ENCODE measurements at regions not wholly inside any gene's neighbourhood (a gene's known extent, or its start where the extent isn't known, plus 50 kb on each side); places are given as distances from the start of the nearest gene placed in this dataset.

DNA sequence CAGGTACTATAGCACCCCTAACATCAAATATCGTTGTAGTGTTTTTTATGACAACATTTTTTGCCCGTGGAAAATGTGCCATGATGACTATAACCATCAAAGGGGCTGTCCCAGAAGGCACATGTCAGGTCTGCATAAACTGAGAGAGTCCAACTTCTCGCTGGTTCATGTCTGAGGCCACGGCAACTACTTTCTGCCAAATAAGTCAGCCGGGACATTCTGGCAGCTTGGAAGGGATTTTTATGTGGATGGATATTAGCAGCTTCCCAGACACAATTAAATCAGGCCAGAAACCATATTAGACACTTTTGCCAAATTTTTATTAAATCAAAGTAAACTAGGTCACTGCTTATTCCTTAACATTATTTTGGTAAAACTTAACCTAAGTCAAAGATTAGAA, 477.4 kb upstream of the FZD8 start:
- no peak for TF ChIP-seq CTCF (IDR thresholded peaks at IDR 0.05; ENCODE audit: control insufficient read depth, insufficient read depth, low read depth, low read length, missing control alignments)
- DNase-seq (ENCODE audit: low read depth), result no peak
- no peak overlapping the region for H3K4me3 ChIP-seq (ENCODE audit: control insufficient read depth, low read depth, low read length)

- no peak for TF ChIP-seq CTCF (IDR thresholded peaks at IDR 0.05; ENCODE audit: control insufficient read depth, insufficient read depth, low read depth, low read length, missing control alignments)
- H3K4me3 ChIP-seq (ENCODE audit: control insufficient read depth, low read depth, low read length), result no peak overlapping the region
- no peak for DNase-seq (ENCODE audit: low read depth)
Observed at GRCh38 chr10:36118314-36118713, 476.2 kb upstream of the FZD8 start.

GRCh38 chr10:36117890-36118289, 475.8 kb upstream of the FZD8 start:
- no peak for DNase-seq (ENCODE audit: low read depth)
- TF ChIP-seq CTCF (IDR thresholded peaks at IDR 0.05; ENCODE audit: control insufficient read depth, insufficient read depth, low read depth, low read length, missing control alignments), result no peak
- no peak overlapping the region for H3K4me3 ChIP-seq (ENCODE audit: control insufficient read depth, low read depth, low read length)

DNA sequence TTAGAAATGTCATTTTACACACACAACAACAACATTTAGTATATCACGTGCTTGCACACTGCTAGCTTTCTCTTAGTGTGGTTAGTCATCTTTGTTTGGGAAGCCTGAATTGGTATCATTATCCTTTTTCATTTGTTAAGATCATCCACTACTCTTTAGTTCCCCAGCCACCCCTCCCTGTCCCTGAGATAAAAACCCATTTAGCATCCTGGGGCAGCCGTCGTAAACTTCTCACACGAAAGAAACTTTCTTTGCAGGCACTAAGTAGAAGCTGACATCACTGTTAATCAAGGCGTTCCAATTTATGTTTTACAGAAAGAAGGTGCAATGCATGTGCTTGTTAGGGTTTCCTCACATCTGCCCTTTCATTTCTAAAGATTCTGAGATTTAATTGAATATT, 475.1 kb upstream of the FZD8 start:
- TF ChIP-seq CTCF (IDR thresholded peaks at IDR 0.05; ENCODE audit: control insufficient read depth, insufficient read depth, low read depth, low read length, missing control alignments), result no peak
- DNase-seq (ENCODE audit: low read depth), result no peak
- no peak overlapping the region for H3K4me3 ChIP-seq (ENCODE audit: control insufficient read depth, low read depth, low read length)

DNA sequence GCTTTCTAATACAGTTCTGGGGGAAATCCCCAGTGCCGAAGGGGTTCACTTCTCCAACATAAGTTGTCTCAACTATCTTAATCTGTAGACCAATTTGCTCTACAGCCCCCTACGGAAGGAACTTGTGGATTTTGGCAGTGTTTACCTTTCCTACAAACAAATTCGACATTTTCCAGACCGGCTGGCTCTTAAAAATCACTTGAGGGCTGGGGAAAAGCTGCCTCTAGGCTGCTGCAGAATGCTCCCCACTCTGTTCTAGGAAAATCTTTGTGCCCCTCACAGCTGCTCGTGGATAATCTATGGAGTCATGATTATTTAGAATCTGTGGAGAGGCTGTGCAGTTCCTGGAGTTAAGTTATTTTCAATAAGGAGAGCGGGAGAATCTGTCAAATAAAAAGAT, 474.6 kb upstream of the FZD8 start:
- no peak for TF ChIP-seq CTCF (IDR thresholded peaks at IDR 0.05; ENCODE audit: control insufficient read depth, insufficient read depth, low read depth, low read length, missing control alignments)
- no peak for DNase-seq (ENCODE audit: low read depth)
- H3K4me3 ChIP-seq (ENCODE audit: control insufficient read depth, low read depth, low read length), result no peak overlapping the region

DNA sequence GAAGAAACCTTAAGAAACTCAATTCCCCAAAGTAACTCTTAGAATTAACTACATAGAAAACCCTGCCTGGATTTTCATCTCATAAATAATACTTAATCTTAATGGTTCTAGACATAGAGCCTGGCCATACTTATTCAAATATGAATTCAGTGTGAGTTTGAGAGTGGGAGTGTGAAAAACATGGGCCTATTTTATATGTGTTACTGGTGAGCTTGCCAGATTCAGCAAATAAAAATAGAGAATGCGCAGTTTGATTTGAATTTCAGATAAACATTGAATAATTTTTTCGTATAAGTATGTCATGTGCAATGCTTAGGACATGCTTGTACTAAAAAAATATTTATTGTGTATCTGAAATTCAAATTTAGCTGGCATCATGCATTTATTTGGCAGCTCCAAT, 473.9 kb upstream of the FZD8 start:
- no peak for DNase-seq (ENCODE audit: low read depth)
- no peak overlapping the region for H3K4me3 ChIP-seq (ENCODE audit: control insufficient read depth, low read depth, low read length)
- no peak for TF ChIP-seq CTCF (IDR thresholded peaks at IDR 0.05; ENCODE audit: control insufficient read depth, insufficient read depth, low read depth, low read length, missing control alignments)

DNA sequence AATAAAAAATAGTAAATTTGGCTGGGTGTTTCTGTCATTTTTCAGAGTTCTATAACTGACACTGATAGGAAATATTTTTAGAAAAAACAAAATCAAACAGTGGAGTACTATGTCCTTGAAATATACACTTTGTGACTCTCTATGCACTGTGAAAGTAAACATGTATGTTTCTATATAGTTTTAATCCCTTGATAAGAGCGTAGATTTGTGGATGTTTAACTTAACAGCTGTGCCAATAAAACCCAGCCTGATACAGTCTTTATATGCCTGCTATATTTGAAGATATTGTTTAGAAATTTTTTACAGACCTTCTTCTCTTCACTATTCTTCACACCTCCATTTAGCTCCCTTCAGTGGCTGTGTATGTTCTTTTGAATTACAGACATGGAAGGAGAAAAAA, 473.3 kb upstream of the FZD8 start:
- H3K4me3 ChIP-seq (ENCODE audit: control insufficient read depth, low read depth, low read length), result no peak overlapping the region
- TF ChIP-seq CTCF (IDR thresholded peaks at IDR 0.05; ENCODE audit: control insufficient read depth, insufficient read depth, low read depth, low read length, missing control alignments), result no peak
- DNase-seq (ENCODE audit: low read depth), result no peak
